ENCODE measurements at regions not wholly inside any gene's neighbourhood (a gene's known extent, or its start where the extent isn't known, plus 50 kb on each side); places are given as distances from the start of the nearest gene placed in this dataset.

- Histone ChIP-seq H3K4me3 (ENCODE audit: low read length in 2 of 2) (no peak overlapping the region), H3K9ac (ENCODE audit: low read depth in 1 of 2, low read length in 2 of 2) (no peak overlapping the region), H3K4me1 (ENCODE audit: control insufficient read depth in 2 of 2, insufficient read depth in 2 of 2, low read length in 2 of 2) (peaks cover 0 to 8% of the 10 kb centered on the region in 2 donors), H3K27me3 (ENCODE audit: control insufficient read depth in 2 of 2, insufficient read depth in 2 of 2, low read length in 2 of 2) (no peaks in the 10 kb centered on the region), H3K9me3 (ENCODE audit: control insufficient read depth in 2 of 2, low read length in 2 of 2) (no peaks in the 10 kb centered on the region), H3K36me3 (ENCODE audit: control insufficient read depth in 2 of 2, insufficient read depth in 2 of 2, low read length in 2 of 2) (no peaks in the 10 kb centered on the region), H3K27ac (ENCODE audit: low read depth in 2 of 2, low read length in 2 of 2) (no peak overlapping the region)
These were observed 166.2 kb upstream of the NSMCE3 start for GRCh38 chr15:29435811-29436210.

- Histone ChIP-seq H3K4me1 (ENCODE audit: control insufficient read depth in 2 of 2, insufficient read depth in 2 of 2, low read length in 2 of 2) (peaks cover 0 to 8% of the 10 kb centered on the region in 2 donors), H3K9ac (ENCODE audit: low read depth in 1 of 2, low read length in 2 of 2) (no peak overlapping the region), H3K27me3 (ENCODE audit: control insufficient read depth in 2 of 2, insufficient read depth in 2 of 2, low read length in 2 of 2) (no peaks in the 10 kb centered on the region), H3K27ac (ENCODE audit: low read depth in 2 of 2, low read length in 2 of 2) (no peak overlapping the region), H3K9me3 (ENCODE audit: control insufficient read depth in 2 of 2, low read length in 2 of 2) (no peaks in the 10 kb centered on the region), H3K4me3 (ENCODE audit: low read length in 2 of 2) (no peak overlapping the region), H3K36me3 (ENCODE audit: control insufficient read depth in 2 of 2, insufficient read depth in 2 of 2, low read length in 2 of 2) (no peaks in the 10 kb centered on the region)
These were observed 164.7 kb upstream of the NSMCE3 start for GRCh38 chr15:29434280-29434679.

- Histone ChIP-seq H3K9ac (ENCODE audit: low read depth in 1 of 2, low read length in 2 of 2) (no peak overlapping the region), H3K9me3 (ENCODE audit: control insufficient read depth in 2 of 2, low read length in 2 of 2) (no peaks in the 10 kb centered on the region), H3K36me3 (ENCODE audit: control insufficient read depth in 2 of 2, insufficient read depth in 2 of 2, low read length in 2 of 2) (no peaks in the 10 kb centered on the region), H3K4me1 (ENCODE audit: control insufficient read depth in 2 of 2, insufficient read depth in 2 of 2, low read length in 2 of 2) (peaks cover 0 to 8% of the 10 kb centered on the region in 2 donors), H3K27ac (ENCODE audit: low read depth in 2 of 2, low read length in 2 of 2) (no peak overlapping the region), H3K4me3 (ENCODE audit: low read length in 2 of 2) (no peak overlapping the region), H3K27me3 (ENCODE audit: control insufficient read depth in 2 of 2, insufficient read depth in 2 of 2, low read length in 2 of 2) (no peaks in the 10 kb centered on the region)
These were observed 164.1 kb upstream of the NSMCE3 start for GRCh38 chr15:29433507-29434248.

- no peak overlapping the region for H3K27ac ChIP-seq (ENCODE audit: low read depth in 2 of 2, low read length in 2 of 2)
- no peaks in the 10 kb centered on the region for H3K9me3 ChIP-seq (ENCODE audit: control insufficient read depth in 2 of 2, low read length in 2 of 2)
- H3K4me1 ChIP-seq (ENCODE audit: control insufficient read depth in 2 of 2, insufficient read depth in 2 of 2, low read length in 2 of 2), result peaks cover 0 to 2% of the 10 kb centered on the region in 2 donors
- H3K4me3 ChIP-seq (ENCODE audit: low read length in 2 of 2), result no peak overlapping the region
- H3K9ac ChIP-seq (ENCODE audit: low read depth in 1 of 2, low read length in 2 of 2), result no peak overlapping the region
- H3K27me3 ChIP-seq (ENCODE audit: control insufficient read depth in 2 of 2, insufficient read depth in 2 of 2, low read length in 2 of 2), result no peaks in the 10 kb centered on the region
- no peaks in the 10 kb centered on the region for H3K36me3 ChIP-seq (ENCODE audit: control insufficient read depth in 2 of 2, insufficient read depth in 2 of 2, low read length in 2 of 2)
These were observed 163.4 kb upstream of the NSMCE3 start for GRCh38 chr15:29433050-29433318.

- H3K9ac ChIP-seq (ENCODE audit: low read depth in 1 of 2, low read length in 2 of 2), result no peak overlapping the region
These were observed 162.8 kb upstream of the NSMCE3 start for GRCh38 chr15:29432191-29433049.

GRCh38 chr15:29430831-29431230 lies 161.2 kb upstream of the NSMCE3 start:
- no peak overlapping the region for H3K4me3 ChIP-seq (ENCODE audit: low read length in 2 of 2)
- H3K27ac ChIP-seq (ENCODE audit: low read depth in 2 of 2, low read length in 2 of 2), result no peak overlapping the region
- no peaks in the 10 kb centered on the region for H3K4me1 ChIP-seq (ENCODE audit: control insufficient read depth in 2 of 2, insufficient read depth in 2 of 2, low read length in 2 of 2)
- H3K9ac ChIP-seq (ENCODE audit: low read depth in 1 of 2, low read length in 2 of 2), result no peak overlapping the region
- no peaks in the 10 kb centered on the region for H3K36me3 ChIP-seq (ENCODE audit: control insufficient read depth in 2 of 2, insufficient read depth in 2 of 2, low read length in 2 of 2)
- H3K9me3 ChIP-seq (ENCODE audit: control insufficient read depth in 2 of 2, low read length in 2 of 2), result no peaks in the 10 kb centered on the region
- H3K27me3 ChIP-seq (ENCODE audit: control insufficient read depth in 2 of 2, insufficient read depth in 2 of 2, low read length in 2 of 2), result no peaks in the 10 kb centered on the region

More at GRCh38 chr15:29432191-29433049, 162.8 kb upstream of the NSMCE3 start:
- no peaks in the 10 kb centered on the region for H3K4me1 ChIP-seq (ENCODE audit: control insufficient read depth in 2 of 2, insufficient read depth in 2 of 2, low read length in 2 of 2)
- H3K9me3 ChIP-seq (ENCODE audit: control insufficient read depth in 2 of 2, low read length in 2 of 2), result no peaks in the 10 kb centered on the region
- H3K4me3 ChIP-seq (ENCODE audit: low read length in 2 of 2), result no peak overlapping the region
- no peaks in the 10 kb centered on the region for H3K36me3 ChIP-seq (ENCODE audit: control insufficient read depth in 2 of 2, insufficient read depth in 2 of 2, low read length in 2 of 2)
- no peaks in the 10 kb centered on the region for H3K27me3 ChIP-seq (ENCODE audit: control insufficient read depth in 2 of 2, insufficient read depth in 2 of 2, low read length in 2 of 2)
- H3K27ac ChIP-seq (ENCODE audit: low read depth in 2 of 2, low read length in 2 of 2), result no peak overlapping the region

- no peak overlapping the region for H3K27ac ChIP-seq (ENCODE audit: low read depth in 2 of 2, low read length in 2 of 2)
- H3K9me3 ChIP-seq (ENCODE audit: control insufficient read depth in 2 of 2, low read length in 2 of 2), result no peaks in the 10 kb centered on the region
- H3K4me3 ChIP-seq (ENCODE audit: low read length in 2 of 2), result no peak overlapping the region
- no peak overlapping the region for H3K9ac ChIP-seq (ENCODE audit: low read depth in 1 of 2, low read length in 2 of 2)
- no peaks in the 10 kb centered on the region for H3K36me3 ChIP-seq (ENCODE audit: control insufficient read depth in 2 of 2, insufficient read depth in 2 of 2, low read length in 2 of 2)
- no peaks in the 10 kb centered on the region for H3K4me1 ChIP-seq (ENCODE audit: control insufficient read depth in 2 of 2, insufficient read depth in 2 of 2, low read length in 2 of 2)
- no peaks in the 10 kb centered on the region for H3K27me3 ChIP-seq (ENCODE audit: control insufficient read depth in 2 of 2, insufficient read depth in 2 of 2, low read length in 2 of 2)
These were observed 160.5 kb upstream of the NSMCE3 start for GRCh38 chr15:29430124-29430523.

GRCh38 chr15:29429584-29429983 lies 160.0 kb upstream of the NSMCE3 start:
- Histone ChIP-seq H3K27ac (ENCODE audit: low read depth in 2 of 2, low read length in 2 of 2) (no peak overlapping the region), H3K4me1 (ENCODE audit: control insufficient read depth in 2 of 2, insufficient read depth in 2 of 2, low read length in 2 of 2) (no peaks in the 10 kb centered on the region), H3K9me3 (ENCODE audit: control insufficient read depth in 2 of 2, low read length in 2 of 2) (no peaks in the 10 kb centered on the region), H3K4me3 (ENCODE audit: low read length in 2 of 2) (no peak overlapping the region), H3K9ac (ENCODE audit: low read depth in 1 of 2, low read length in 2 of 2) (no peak overlapping the region), H3K27me3 (ENCODE audit: control insufficient read depth in 2 of 2, insufficient read depth in 2 of 2, low read length in 2 of 2) (no peaks in the 10 kb centered on the region), H3K36me3 (ENCODE audit: control insufficient read depth in 2 of 2, insufficient read depth in 2 of 2, low read length in 2 of 2) (no peaks in the 10 kb centered on the region)

- H3K9me3 ChIP-seq (ENCODE audit: control insufficient read depth in 2 of 2, low read length in 2 of 2), result no peaks in the 10 kb centered on the region
- no peaks in the 10 kb centered on the region for H3K27me3 ChIP-seq (ENCODE audit: control insufficient read depth in 2 of 2, insufficient read depth in 2 of 2, low read length in 2 of 2)
- H3K27ac ChIP-seq (ENCODE audit: low read depth in 2 of 2, low read length in 2 of 2), result no peak overlapping the region
- no peak overlapping the region for H3K4me3 ChIP-seq (ENCODE audit: low read length in 2 of 2)
- H3K9ac ChIP-seq (ENCODE audit: low read depth in 1 of 2, low read length in 2 of 2), result no peak overlapping the region
- no peaks in the 10 kb centered on the region for H3K4me1 ChIP-seq (ENCODE audit: control insufficient read depth in 2 of 2, insufficient read depth in 2 of 2, low read length in 2 of 2)
- no peaks in the 10 kb centered on the region for H3K36me3 ChIP-seq (ENCODE audit: control insufficient read depth in 2 of 2, insufficient read depth in 2 of 2, low read length in 2 of 2)
These were observed 159.4 kb upstream of the NSMCE3 start for GRCh38 chr15:29428925-29429573.

GRCh38 chr15:29425864-29426263 lies 156.2 kb upstream of the NSMCE3 start:
- H3K4me1 ChIP-seq (ENCODE audit: control insufficient read depth in 2 of 2, insufficient read depth in 2 of 2, low read length in 2 of 2), result no peaks in the 10 kb centered on the region
- H3K36me3 ChIP-seq (ENCODE audit: control insufficient read depth in 2 of 2, insufficient read depth in 2 of 2, low read length in 2 of 2), result no peaks in the 10 kb centered on the region
- H3K27ac ChIP-seq (ENCODE audit: low read depth in 2 of 2, low read length in 2 of 2), result no peak overlapping the region
- H3K27me3 ChIP-seq (ENCODE audit: control insufficient read depth in 2 of 2, insufficient read depth in 2 of 2, low read length in 2 of 2), result no peaks in the 10 kb centered on the region
- no peaks in the 10 kb centered on the region for H3K9me3 ChIP-seq (ENCODE audit: control insufficient read depth in 2 of 2, low read length in 2 of 2)
- H3K4me3 ChIP-seq (ENCODE audit: low read length in 2 of 2), result no peak overlapping the region
- H3K9ac ChIP-seq (ENCODE audit: low read depth in 1 of 2, low read length in 2 of 2), result no peak overlapping the region

Measured in mucosa of rectum (tissue), 2 donors.